GM12878 (cell line): ENCODE measurements at regions not wholly inside any gene's neighbourhood (a gene's known extent, or its start where the extent isn't known, plus 50 kb on each side); places are given as distances from the start of the nearest gene placed in this dataset.
A peak's percentile ranks its signal among the peaks of the same experiment; 100 is the strongest.

Experiments
- ASH2L ChIP-seq: fragments of 300-600, 200-600 bp; sonication (generic); IDR thresholded peaks from 2 replicates; pipeline ENCODE4 v1.6.1; 2017; ENCODE audit warnings: low read depth, mild to moderate bottlenecking, borderline replicate concordance
- ATF7 ChIP-seq: fragments of 450-650 bp; IDR thresholded peaks from 2 replicates; pipeline ENCODE4 v1.6.1; 2016; ENCODE audit warnings: low read depth, mild to moderate bottlenecking
- CHD1 ChIP-seq: IDR thresholded peaks from 2 replicates; pipeline ENCODE4 v1.6.1; 2012; ENCODE audit warnings: low read depth, low read length, improper control_type of control experiment
- FOXK2 ChIP-seq: fragments of 450-650 bp; IDR thresholded peaks from 2 replicates; pipeline ENCODE4 v1.6.1; 2017; ENCODE audit warnings: mild to moderate bottlenecking, moderate library complexity
- IKZF1 ChIP-seq: fragments of 450-650 bp; conservative IDR thresholded peaks from 2 replicates; pipeline ENCODE4 v1.6.1; 2017; ENCODE audit warnings: antibody characterized with exemption, mild to moderate bottlenecking
- NFYA ChIP-seq: IDR thresholded peaks from 2 replicates; pipeline ENCODE4 v1.6.1; 2011; ENCODE audit warnings: low read depth, mild to moderate bottlenecking, low read length, improper control_type of control experiment, borderline replicate concordance
- NR2C1 ChIP-seq: fragments of 450-650 bp; IDR thresholded peaks from 2 replicates; pipeline ENCODE4 v1.6.1; 2017; ENCODE audit warnings: antibody characterized with exemption, mild to moderate bottlenecking, moderate library complexity
- NRF1 ChIP-seq: conservative IDR thresholded peaks from 2 replicates; pipeline ENCODE4 v1.6.1; 2011; ENCODE audit warnings: mild to moderate bottlenecking, low read depth, low read length, improper control_type of control experiment
- RELA ChIP-seq: fragments of 450-650 bp; IDR thresholded peaks from 2 replicates; pipeline ENCODE4 v1.8.0; 2014; ENCODE audit warnings: borderline replicate concordance; ENCODE audit not compliant: partially characterized antibody
- RUNX3 ChIP-seq: IDR thresholded peaks from 2 replicates; pipeline ENCODE4 v1.6.1; 2012; ENCODE audit warnings: low read length, inconsistent platforms
- SUPT20H ChIP-seq: IDR thresholded peaks from 2 replicates; pipeline ENCODE4 v1.6.1; 2011; ENCODE audit warnings: low read depth, mild to moderate bottlenecking, low read length, moderate library complexity, borderline replicate concordance; ENCODE audit not compliant: control insufficient read depth
- TAF1 ChIP-seq: IDR thresholded peaks from 2 replicates; pipeline ENCODE4 v1.6.1; 2011; ENCODE audit warnings: mild to moderate bottlenecking, low read depth, low read length, borderline replicate concordance
- TCF7 ChIP-seq: IDR thresholded peaks from 2 replicates; pipeline ENCODE4 v1.6.1; 2014; ENCODE audit warnings: antibody characterized with exemption, borderline replicate concordance
- TF ChIP-seq, protein P1 (sequence below): fragments of 450-650 bp; formaldehyde crosslinking; IDR thresholded peaks from 2 replicates; pipeline ENCODE4 v1.4.0; 2020; ENCODE audit warnings: mild to moderate bottlenecking, moderate library complexity
- TF ChIP-seq, protein P2 (sequence below): IDR thresholded peaks from 2 replicates; pipeline ENCODE4 v1.6.1; 2012; ENCODE audit warnings: mild to moderate bottlenecking, low read depth, low read length
- TF ChIP-seq, protein P3 (sequence below): IDR thresholded peaks from 2 replicates; pipeline ENCODE4 v1.6.1; 2011; ENCODE audit warnings: borderline replicate concordance, low read depth, mild to moderate bottlenecking, moderate library complexity, mixed read lengths, low read length; ENCODE audit not compliant: insufficient read depth; ENCODE audit errors: extremely low read length
- TF ChIP-seq, protein P4 (sequence below): IDR thresholded peaks from 2 replicates; pipeline ENCODE4 v1.6.1; 2012; ENCODE audit warnings: low read depth, low read length, improper control_type of control experiment

DNA sequence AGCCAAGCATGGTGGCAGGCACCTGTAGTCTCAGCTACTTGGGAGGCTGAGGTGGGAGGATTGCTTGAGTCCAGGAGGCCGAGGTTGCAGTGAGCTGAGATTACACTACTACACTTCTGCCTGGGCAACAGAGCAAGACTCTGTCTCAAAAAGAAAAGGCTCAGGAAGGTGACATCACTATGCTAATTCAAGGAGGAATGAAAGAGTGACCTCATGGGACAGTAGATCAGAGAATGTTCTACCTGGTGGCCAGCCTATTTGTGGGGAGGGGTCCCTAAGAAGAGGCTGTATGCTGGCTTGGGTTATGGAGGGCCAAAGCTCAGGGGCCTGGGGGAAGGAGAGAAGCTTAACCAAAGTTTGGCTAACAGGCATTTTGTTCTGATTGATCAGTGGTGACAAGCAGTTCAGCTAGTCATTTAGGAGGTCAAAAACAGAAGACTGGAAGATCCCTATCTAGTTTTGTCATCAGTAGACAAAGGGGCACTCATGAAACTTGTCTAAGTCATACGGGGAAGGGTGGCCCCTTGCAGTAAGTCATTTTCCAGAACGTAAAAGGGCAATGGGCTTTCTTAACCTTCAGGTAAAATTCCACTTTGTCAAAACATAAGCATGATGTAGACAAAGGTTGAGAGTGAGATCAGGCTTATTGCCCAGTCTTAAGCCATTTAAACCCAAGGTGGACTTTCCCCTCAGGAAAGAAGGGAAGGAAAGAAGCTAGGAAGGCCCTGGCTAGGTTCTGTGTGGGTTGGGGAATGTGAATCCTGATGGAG lies 60.8 kb upstream of the EEA1 start (continued):
- TF ChIP-seq, protein P1, sequence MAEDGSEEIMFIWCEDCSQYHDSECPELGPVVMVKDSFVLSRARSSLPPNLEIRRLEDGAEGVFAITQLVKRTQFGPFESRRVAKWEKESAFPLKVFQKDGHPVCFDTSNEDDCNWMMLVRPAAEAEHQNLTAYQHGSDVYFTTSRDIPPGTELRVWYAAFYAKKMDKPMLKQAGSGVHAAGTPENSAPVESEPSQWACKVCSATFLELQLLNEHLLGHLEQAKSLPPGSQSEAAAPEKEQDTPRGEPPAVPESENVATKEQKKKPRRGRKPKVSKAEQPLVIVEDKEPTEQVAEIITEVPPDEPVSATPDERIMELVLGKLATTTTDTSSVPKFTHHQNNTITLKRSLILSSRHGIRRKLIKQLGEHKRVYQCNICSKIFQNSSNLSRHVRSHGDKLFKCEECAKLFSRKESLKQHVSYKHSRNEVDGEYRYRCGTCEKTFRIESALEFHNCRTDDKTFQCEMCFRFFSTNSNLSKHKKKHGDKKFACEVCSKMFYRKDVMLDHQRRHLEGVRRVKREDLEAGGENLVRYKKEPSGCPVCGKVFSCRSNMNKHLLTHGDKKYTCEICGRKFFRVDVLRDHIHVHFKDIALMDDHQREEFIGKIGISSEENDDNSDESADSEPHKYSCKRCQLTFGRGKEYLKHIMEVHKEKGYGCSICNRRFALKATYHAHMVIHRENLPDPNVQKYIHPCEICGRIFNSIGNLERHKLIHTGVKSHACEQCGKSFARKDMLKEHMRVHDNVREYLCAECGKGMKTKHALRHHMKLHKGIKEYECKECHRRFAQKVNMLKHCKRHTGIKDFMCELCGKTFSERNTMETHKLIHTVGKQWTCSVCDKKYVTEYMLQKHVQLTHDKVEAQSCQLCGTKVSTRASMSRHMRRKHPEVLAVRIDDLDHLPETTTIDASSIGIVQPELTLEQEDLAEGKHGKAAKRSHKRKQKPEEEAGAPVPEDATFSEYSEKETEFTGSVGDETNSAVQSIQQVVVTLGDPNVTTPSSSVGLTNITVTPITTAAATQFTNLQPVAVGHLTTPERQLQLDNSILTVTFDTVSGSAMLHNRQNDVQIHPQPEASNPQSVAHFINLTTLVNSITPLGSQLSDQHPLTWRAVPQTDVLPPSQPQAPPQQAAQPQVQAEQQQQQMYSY: no peak
- TF ChIP-seq, protein P2, sequence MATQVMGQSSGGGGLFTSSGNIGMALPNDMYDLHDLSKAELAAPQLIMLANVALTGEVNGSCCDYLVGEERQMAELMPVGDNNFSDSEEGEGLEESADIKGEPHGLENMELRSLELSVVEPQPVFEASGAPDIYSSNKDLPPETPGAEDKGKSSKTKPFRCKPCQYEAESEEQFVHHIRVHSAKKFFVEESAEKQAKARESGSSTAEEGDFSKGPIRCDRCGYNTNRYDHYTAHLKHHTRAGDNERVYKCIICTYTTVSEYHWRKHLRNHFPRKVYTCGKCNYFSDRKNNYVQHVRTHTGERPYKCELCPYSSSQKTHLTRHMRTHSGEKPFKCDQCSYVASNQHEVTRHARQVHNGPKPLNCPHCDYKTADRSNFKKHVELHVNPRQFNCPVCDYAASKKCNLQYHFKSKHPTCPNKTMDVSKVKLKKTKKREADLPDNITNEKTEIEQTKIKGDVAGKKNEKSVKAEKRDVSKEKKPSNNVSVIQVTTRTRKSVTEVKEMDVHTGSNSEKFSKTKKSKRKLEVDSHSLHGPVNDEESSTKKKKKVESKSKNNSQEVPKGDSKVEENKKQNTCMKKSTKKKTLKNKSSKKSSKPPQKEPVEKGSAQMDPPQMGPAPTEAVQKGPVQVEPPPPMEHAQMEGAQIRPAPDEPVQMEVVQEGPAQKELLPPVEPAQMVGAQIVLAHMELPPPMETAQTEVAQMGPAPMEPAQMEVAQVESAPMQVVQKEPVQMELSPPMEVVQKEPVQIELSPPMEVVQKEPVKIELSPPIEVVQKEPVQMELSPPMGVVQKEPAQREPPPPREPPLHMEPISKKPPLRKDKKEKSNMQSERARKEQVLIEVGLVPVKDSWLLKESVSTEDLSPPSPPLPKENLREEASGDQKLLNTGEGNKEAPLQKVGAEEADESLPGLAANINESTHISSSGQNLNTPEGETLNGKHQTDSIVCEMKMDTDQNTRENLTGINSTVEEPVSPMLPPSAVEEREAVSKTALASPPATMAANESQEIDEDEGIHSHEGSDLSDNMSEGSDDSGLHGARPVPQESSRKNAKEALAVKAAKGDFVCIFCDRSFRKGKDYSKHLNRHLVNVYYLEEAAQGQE: no peak
- peak; percentile 82 for TF ChIP-seq ATF7
- peak; percentile 41; the same call in 1 of the 2 replicates for TF ChIP-seq TCF7
- TF ChIP-seq NRF1: no peak
- no peak for TF ChIP-seq FOXK2
- no peak for TF ChIP-seq NR2C1
- no peak for TF ChIP-seq CHD1
- TF ChIP-seq, protein P3, sequence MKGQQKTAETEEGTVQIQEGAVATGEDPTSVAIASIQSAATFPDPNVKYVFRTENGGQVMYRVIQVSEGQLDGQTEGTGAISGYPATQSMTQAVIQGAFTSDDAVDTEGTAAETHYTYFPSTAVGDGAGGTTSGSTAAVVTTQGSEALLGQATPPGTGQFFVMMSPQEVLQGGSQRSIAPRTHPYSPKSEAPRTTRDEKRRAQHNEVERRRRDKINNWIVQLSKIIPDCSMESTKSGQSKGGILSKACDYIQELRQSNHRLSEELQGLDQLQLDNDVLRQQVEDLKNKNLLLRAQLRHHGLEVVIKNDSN: no peak
- TF ChIP-seq IKZF1: peak; percentile 55
- TF ChIP-seq, protein P4, sequence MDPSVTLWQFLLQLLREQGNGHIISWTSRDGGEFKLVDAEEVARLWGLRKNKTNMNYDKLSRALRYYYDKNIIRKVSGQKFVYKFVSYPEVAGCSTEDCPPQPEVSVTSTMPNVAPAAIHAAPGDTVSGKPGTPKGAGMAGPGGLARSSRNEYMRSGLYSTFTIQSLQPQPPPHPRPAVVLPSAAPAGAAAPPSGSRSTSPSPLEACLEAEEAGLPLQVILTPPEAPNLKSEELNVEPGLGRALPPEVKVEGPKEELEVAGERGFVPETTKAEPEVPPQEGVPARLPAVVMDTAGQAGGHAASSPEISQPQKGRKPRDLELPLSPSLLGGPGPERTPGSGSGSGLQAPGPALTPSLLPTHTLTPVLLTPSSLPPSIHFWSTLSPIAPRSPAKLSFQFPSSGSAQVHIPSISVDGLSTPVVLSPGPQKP: no peak
- TF ChIP-seq SUPT20H: no peak
- peak; percentile 64 for TF ChIP-seq RELA
- TF ChIP-seq RUNX3: peak; percentile 70
- no peak for TF ChIP-seq ASH2L
- TF ChIP-seq TAF1: no peak
- TF ChIP-seq NFYA: no peak
